Colonic mucosa (tissue), 4 donors: ENCODE measurements at regions not wholly inside any gene's neighbourhood (a gene's known extent, or its start where the extent isn't known, plus 50 kb on each side); places are given as distances from the start of the nearest gene placed in this dataset.

Experiments used
- DNase-seq: peaks from one replicate; pipeline ENCODE4 v3.0.0-alpha.2; 2020
- H3K27ac ChIP-seq: fragments of 200-600 bp; one replicate; pipeline ENCODE4 v1.8.0; 2021
- H3K27me3 ChIP-seq: fragments of 200-600 bp; one replicate; pipeline ENCODE4 v1.8.0; 2021
- H3K36me3 ChIP-seq: fragments of 200-600 bp; one replicate; pipeline ENCODE4 v1.8.0; 2021
- H3K4me1 ChIP-seq: fragments of 200-600 bp; one replicate; pipeline ENCODE4 v1.8.0; 2021; ENCODE audit warnings: mild to moderate bottlenecking
- H3K4me3 ChIP-seq: fragments of 200-600 bp; one replicate; pipeline ENCODE4 v1.8.0; 2021
- H3K9ac ChIP-seq, 2 donors: one replicate each; pipeline ENCODE4 v1.7.0; 2013; ENCODE audit warnings: control low read depth in 2 of 2, low read depth in 2 of 2, low read length in 2 of 2
- H3K9me3 ChIP-seq: fragments of 200-600 bp; one replicate; pipeline ENCODE4 v1.8.0; 2021
- intact Hi-C: fragments of 100-400 bp; cut with DNase I; formaldehyde crosslinking; loops from one replicate; pipeline ENCODE4 v1.14.1; 2022
- TF ChIP-seq, protein P1 (sequence below): fragments of 200-600 bp; IDR thresholded peaks from one replicate; pipeline ENCODE4 v1.8.0; 2022; ENCODE audit warnings: antibody characterized with exemption, mild to moderate bottlenecking
- donor health status: healthy.
- donor health status: DM: no; HTN: no; CAD: no.
- donor health status: DM: no; HTN: no; CAD: no.

GRCh38 chr4:14218641-14219040, 591.1 kb upstream of the BOD1L1 start:
- TF ChIP-seq, protein P1, sequence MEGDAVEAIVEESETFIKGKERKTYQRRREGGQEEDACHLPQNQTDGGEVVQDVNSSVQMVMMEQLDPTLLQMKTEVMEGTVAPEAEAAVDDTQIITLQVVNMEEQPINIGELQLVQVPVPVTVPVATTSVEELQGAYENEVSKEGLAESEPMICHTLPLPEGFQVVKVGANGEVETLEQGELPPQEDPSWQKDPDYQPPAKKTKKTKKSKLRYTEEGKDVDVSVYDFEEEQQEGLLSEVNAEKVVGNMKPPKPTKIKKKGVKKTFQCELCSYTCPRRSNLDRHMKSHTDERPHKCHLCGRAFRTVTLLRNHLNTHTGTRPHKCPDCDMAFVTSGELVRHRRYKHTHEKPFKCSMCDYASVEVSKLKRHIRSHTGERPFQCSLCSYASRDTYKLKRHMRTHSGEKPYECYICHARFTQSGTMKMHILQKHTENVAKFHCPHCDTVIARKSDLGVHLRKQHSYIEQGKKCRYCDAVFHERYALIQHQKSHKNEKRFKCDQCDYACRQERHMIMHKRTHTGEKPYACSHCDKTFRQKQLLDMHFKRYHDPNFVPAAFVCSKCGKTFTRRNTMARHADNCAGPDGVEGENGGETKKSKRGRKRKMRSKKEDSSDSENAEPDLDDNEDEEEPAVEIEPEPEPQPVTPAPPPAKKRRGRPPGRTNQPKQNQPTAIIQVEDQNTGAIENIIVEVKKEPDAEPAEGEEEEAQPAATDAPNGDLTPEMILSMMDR, result no peak
- no peaks in the 10 kb centered on the region for H3K36me3 ChIP-seq
- DNase-seq, result peak; percentile 19
- no peak overlapping the region for H3K27ac ChIP-seq
- H3K4me1 ChIP-seq, result no peaks in the 10 kb centered on the region
- H3K4me3 ChIP-seq, result no peak overlapping the region
- H3K27me3 ChIP-seq, result no peaks in the 10 kb centered on the region
- H3K9ac ChIP-seq, result no peak overlapping the region
- intact Hi-C loops, result no loop called here
- no peaks in the 10 kb centered on the region for H3K9me3 ChIP-seq

GRCh38 chr4:14221176-14221575, 593.7 kb upstream of the BOD1L1 start:
- no peak for DNase-seq
- intact Hi-C loops, result no loop called here
- H3K9ac ChIP-seq, result no peak overlapping the region
- H3K4me3 ChIP-seq, result no peak overlapping the region
- no peaks in the 10 kb centered on the region for H3K36me3 ChIP-seq
- TF ChIP-seq, protein P1, result no peak
- H3K27me3 ChIP-seq, result no peaks in the 10 kb centered on the region
- H3K27ac ChIP-seq, result no peak overlapping the region
- H3K4me1 ChIP-seq, result no peaks in the 10 kb centered on the region
- no peaks in the 10 kb centered on the region for H3K9me3 ChIP-seq

DNA sequence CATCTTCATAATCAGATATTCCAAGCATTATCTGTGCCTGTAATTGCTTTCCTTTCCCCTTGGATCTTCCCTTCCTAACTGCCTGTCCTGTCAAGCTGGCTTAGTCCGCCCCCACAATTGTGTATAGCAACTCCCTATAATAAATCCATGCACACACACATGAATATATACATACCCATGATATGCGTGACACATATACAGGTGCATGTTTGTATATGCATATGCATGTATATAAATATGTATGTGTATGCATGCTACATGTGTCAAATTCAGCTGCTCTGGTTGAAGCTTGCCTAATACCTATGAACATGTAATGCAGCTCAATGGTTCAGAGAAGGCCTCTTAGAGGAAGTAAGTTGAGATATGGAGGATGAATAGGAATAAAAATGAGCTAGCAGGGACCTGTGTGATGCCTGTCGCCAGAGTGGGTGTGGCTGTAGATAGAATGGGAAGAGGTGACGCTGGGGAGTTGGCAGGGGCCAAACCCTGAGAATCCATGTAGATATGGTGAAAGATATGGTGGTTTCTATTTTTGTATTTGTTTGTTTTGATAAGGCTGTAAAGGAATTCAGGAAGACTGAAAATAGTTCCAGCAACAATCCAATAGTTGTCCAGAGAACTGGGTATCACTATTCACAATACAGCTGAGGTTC, 595.0 kb upstream of the BOD1L1 start:
- H3K4me3 ChIP-seq, result no peak overlapping the region
- H3K27me3 ChIP-seq, result no peaks in the 10 kb centered on the region
- no peaks in the 10 kb centered on the region for H3K9me3 ChIP-seq
- no peak for DNase-seq
- intact Hi-C loops, result no loop called here
- TF ChIP-seq, protein P1, result no peak
- H3K4me1 ChIP-seq, result no peaks in the 10 kb centered on the region
- no peak overlapping the region for H3K9ac ChIP-seq
- H3K36me3 ChIP-seq, result no peaks in the 10 kb centered on the region
- no peak overlapping the region for H3K27ac ChIP-seq

- Histone ChIP-seq H3K4me1 (no peaks in the 10 kb centered on the region), H3K9me3 (no peaks in the 10 kb centered on the region), H3K27me3 (no peaks in the 10 kb centered on the region), H3K4me3 (no peak overlapping the region), H3K36me3 (no peaks in the 10 kb centered on the region), H3K27ac (no peak overlapping the region), H3K9ac (no peak overlapping the region)
- DNase-seq, result no peak
- TF ChIP-seq, protein P1, result no peak
- intact Hi-C loops, result no loop called here
Observed at GRCh38 chr4:14223461-14223860, 595.9 kb upstream of the BOD1L1 start.

- Histone ChIP-seq H3K9me3 (no peaks in the 10 kb centered on the region), H3K9ac (no peak overlapping the region), H3K36me3 (no peaks in the 10 kb centered on the region), H3K4me3 (no peak overlapping the region), H3K27ac (no peak overlapping the region), H3K27me3 (no peaks in the 10 kb centered on the region), H3K4me1 (no peaks in the 10 kb centered on the region)
- intact Hi-C loops, result no loop called here
- TF ChIP-seq, protein P1, result no peak
- DNase-seq, result no peak
Observed at GRCh38 chr4:14225688-14226207, 598.2 kb upstream of the BOD1L1 start.
